GM18520 (cell line): ENCODE measurements at regions not wholly inside any gene's neighbourhood (a gene's known extent, or its start where the extent isn't known, plus 50 kb on each side); places are given as distances from the start of the nearest gene placed in this dataset.
"Not testable (repeated sequence)": the region's sequence is repeated elsewhere in the genome, so short reads cannot be mapped to it uniquely, and the experiment has no call there.

Experiments used
- ATAC-seq: cut with Tn5 transposase; IDR thresholded peaks from one replicate; pipeline ENCODE4 v1.9.1; 2021; ENCODE audit not compliant: unreplicated experiment

DNA sequence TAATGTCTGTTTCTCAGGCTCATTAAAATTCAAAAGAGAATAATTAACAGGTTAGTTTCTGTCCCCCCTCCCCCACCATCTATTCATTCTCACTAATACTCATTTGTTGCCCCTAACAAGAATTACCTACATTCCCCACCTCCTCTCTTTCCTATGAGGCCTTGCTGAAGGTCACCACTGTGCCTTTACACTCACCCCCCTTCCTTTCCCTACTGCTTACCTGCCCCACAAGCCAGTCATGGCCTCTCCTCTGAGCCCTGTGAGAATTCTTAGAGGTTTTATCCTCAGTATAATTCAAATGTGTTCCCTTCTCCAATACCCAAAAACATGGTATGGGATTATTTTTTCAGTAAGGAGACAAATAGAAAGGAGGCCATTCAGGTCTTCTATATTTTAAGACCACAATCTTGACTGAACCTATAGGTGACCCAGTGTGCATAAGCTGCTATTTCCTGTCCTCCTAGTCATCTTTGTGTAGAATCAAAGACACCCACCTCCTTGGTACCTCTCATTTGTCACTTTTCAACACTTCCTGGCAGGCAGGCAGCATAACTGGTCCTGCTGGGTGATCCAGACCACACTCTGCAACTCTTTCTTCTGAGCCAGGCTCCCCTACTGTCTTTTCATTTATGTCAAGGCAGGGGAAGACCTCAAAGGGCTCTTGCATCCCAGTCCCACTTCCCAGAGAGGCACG is 55.8 kb upstream of the PLGLB2 start:
- not testable (repeated sequence) for ATAC-seq

GRCh38 chr2:87692914-87693313 is 55.0 kb upstream of the PLGLB2 start:
- not testable (repeated sequence) for ATAC-seq

GRCh38 chr2:87693882-87694281 is 54.0 kb upstream of the PLGLB2 start:
- ATAC-seq: not testable (repeated sequence)

DNA sequence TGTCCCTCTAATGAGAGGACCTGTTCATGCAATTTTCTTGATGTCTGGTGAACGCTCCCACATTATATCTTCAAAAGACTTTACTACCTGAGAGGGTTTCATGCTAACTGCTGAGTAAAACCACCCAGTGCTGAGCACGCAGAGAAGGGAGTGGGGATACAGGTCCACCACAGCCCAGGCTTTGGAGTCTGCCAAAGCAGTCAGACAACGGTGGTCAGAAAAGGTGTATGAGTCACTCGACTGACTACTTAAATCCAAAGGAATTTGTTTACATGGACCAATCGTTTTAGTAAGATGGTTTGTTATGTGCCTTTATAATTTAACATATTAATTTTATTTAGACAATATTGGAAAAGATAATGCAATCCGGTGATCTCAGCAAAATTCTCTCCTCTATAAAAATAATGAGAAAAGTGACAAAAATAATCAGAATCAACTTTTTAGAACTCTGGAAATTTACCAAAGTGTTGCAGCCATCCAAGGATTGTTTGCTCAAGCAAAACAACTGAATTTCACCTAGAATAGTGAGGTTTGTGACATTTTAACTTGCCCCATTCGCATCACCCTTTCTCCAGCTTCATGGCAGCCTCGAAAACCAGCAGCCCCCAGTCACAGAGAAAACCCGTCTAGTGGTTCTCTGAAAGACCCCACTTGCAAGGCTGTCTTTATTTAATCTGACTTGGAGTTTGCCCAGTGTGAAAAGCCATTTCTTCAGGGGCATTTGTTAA is 52.1 kb upstream of the PLGLB2 start:
- ATAC-seq: not testable (repeated sequence)
